ENCODE measurements at regions not wholly inside any gene's neighbourhood (a gene's known extent, or its start where the extent isn't known, plus 50 kb on each side); places are given as distances from the start of the nearest gene placed in this dataset.

GRCh38 chr4:28449085-28449484 lies 1588.4 kb downstream of the STIM2 start:
- no peak overlapping the region for H3K27ac ChIP-seq (ENCODE audit: control insufficient read depth, insufficient read depth)
- H3K4me2 ChIP-seq (ENCODE audit: control insufficient read depth, insufficient read depth): no peak overlapping the region
- no peak overlapping the region for H3K9ac ChIP-seq (ENCODE audit: control insufficient read depth, insufficient read depth, low read length)
- in situ Hi-C loops (cut with MboI): no loop called here
- FAIRE-seq (no peak), DNase-seq (ENCODE audit: low read depth, low spot score) (no peak), ATAC-seq (no peak)
- no peaks in the 10 kb centered on the region for H3K36me3 ChIP-seq (ENCODE audit: control insufficient read depth in 2 of 2, insufficient read depth in 2 of 2, low read length in 1 of 2)
- RAD21 ChIA-PET (ENCODE audit: unreplicated experiment): no interaction called here
- WGBS (ENCODE audit: insufficient coverage, insufficient replicate concordance, low lambda C conversion rate, missing lambda C conversion rate): 4% methylated on average over 3 of the region's 3 CpGs
- H4K20me1 ChIP-seq (ENCODE audit: control insufficient read depth, insufficient read depth): no peaks in the 10 kb centered on the region
- SMC1A ChIA-PET (ENCODE audit: uncharacterized antibody, unreplicated experiment): interaction anchor here (0.8 to 1.2 kb wide), 3 partner anchors 12 to 14 kb away, joined by 3 to 4 read pairs (median 3); no protein-coding TSS in a partner anchor
- intact Hi-C loops (cut with micrococcal nuclease; ENCODE audit: unreplicated experiment): no loop called here
- no peaks in the 10 kb centered on the region for H3K79me2 ChIP-seq (ENCODE audit: control insufficient read depth, insufficient read depth, low read length)
- no peak overlapping the region for H2AFZ ChIP-seq (ENCODE audit: control insufficient read depth, low read depth, low read length)
- H3K27me3 ChIP-seq (replicated peaks in 1 of 2; ENCODE audit: control insufficient read depth in 2 of 2, insufficient read depth in 2 of 2, low read length in 1 of 2): no peaks in the 10 kb centered on the region
- no peaks in the 10 kb centered on the region for H3K4me1 ChIP-seq (ENCODE audit: control insufficient read depth, insufficient read depth, low read length)
- CTCF ChIA-PET: interaction anchor here (0.8 to 1.2 kb wide), 3 partner anchors 13 to 223 kb away, joined by 3 to 6 read pairs (median 3); no protein-coding TSS in a partner anchor
- POLR2A ChIA-PET: interaction anchor here (0.6 to 1.2 kb wide), 3 partner anchors 15 to 64 kb away, joined by 3 to 4 read pairs (median 4); no protein-coding TSS in a partner anchor
- TF ChIP-seq NRF1 (conservative IDR thresholded peaks at IDR 0.05; ENCODE audit: low read depth, low read length) (no peak), TARDBP (IDR thresholded peaks at IDR 0.05; ENCODE audit: borderline replicate concordance) (no peak), PML (IDR thresholded peaks at IDR 0.05; ENCODE audit: low read length) (no peak), CREB1 (IDR thresholded peaks at IDR 0.05; ENCODE audit: low read depth) (no peak)
- BruUV-seq (replicated peaks): no TSS peak
- H3K4me3 ChIP-seq: no peak overlapping the region
- H3K9me3 ChIP-seq (replicated peaks; ENCODE audit: control insufficient read depth, insufficient read depth, low read length): no peaks in the 10 kb centered on the region

- 3% methylated on average over 2 of the region's 2 CpGs for WGBS (ENCODE audit: insufficient coverage, insufficient replicate concordance, low lambda C conversion rate, missing lambda C conversion rate)
- ATAC-seq (no peak), FAIRE-seq (no peak), DNase-seq (ENCODE audit: low read depth, low spot score) (no peak)
- H3K27me3 ChIP-seq (replicated peaks in 1 of 2; ENCODE audit: control insufficient read depth in 2 of 2, insufficient read depth in 2 of 2, low read length in 1 of 2): no peaks in the 10 kb centered on the region
- BruUV-seq (replicated peaks): no TSS peak
- POLR2A ChIA-PET: interaction anchor here (1.3 kb wide), 1 partner anchor 13 kb away, joined by 3 read pairs; no protein-coding TSS in a partner anchor
- RAD21 ChIA-PET (ENCODE audit: unreplicated experiment): interaction anchor here (0.6 kb wide), 1 partner anchor 65 kb away, joined by 3 read pairs; no protein-coding TSS in a partner anchor
- TF ChIP-seq ATF7 (IDR thresholded peaks at IDR 0.05; ENCODE audit: low read depth) (no peak), STAT1 (conservative IDR thresholded peaks at IDR 0.05) (no peak), CBX3 (IDR thresholded peaks at IDR 0.05; ENCODE audit: borderline replicate concordance, low read depth) (no peak), RB1 (IDR thresholded peaks at IDR 0.05; ENCODE audit: borderline replicate concordance) (no peak), ZNF384 (IDR thresholded peaks at IDR 0.05; ENCODE audit: borderline replicate concordance, low read depth, low read length) (no peak), DPF2 (IDR thresholded peaks at IDR 0.05) (no peak), HDAC6 (IDR thresholded peaks at IDR 0.05; ENCODE audit: unreplicated experiment) (no peak), ZBTB11 (CRISPR knock-in tag; IDR thresholded peaks at IDR 0.05) (no peak), SMAD5 (IDR thresholded peaks at IDR 0.05; ENCODE audit: low read depth) (no peak), TBL1XR1 (IDR thresholded peaks at IDR 0.05; ENCODE audit: low read depth, low read length) (no peak), SUZ12 (IDR thresholded peaks at IDR 0.05; ENCODE audit: unreplicated experiment) (no peak), CREM (IDR thresholded peaks at IDR 0.05; ENCODE audit: low read depth) (no peak), EP300 (IDR thresholded peaks at IDR 0.05; ENCODE audit: borderline replicate concordance in 1 of 2, control insufficient read depth in 1 of 2, low read depth in 2 of 2, low read length in 2 of 2) (no peak)
- H2AFZ ChIP-seq (ENCODE audit: control insufficient read depth, low read depth, low read length): no peak overlapping the region
- H3K4me1 ChIP-seq (ENCODE audit: control insufficient read depth, insufficient read depth, low read length): no peaks in the 10 kb centered on the region
- in situ Hi-C loops (cut with MboI): no loop called here
- H3K27ac ChIP-seq (ENCODE audit: control insufficient read depth, insufficient read depth): no peak overlapping the region
- SMC1A ChIA-PET (ENCODE audit: uncharacterized antibody, unreplicated experiment): interaction anchor here (0.8 to 2.1 kb wide), 3 partner anchors 67 to 225 kb away, joined by 4 to 10 read pairs (median 5); no protein-coding TSS in a partner anchor
- H3K4me3 ChIP-seq: no peak overlapping the region
- no peaks in the 10 kb centered on the region for H3K9me3 ChIP-seq (replicated peaks; ENCODE audit: control insufficient read depth, insufficient read depth, low read length)
- H3K9ac ChIP-seq (ENCODE audit: control insufficient read depth, insufficient read depth, low read length): no peak overlapping the region
- H3K4me2 ChIP-seq (ENCODE audit: control insufficient read depth, insufficient read depth): no peak overlapping the region
- H3K79me2 ChIP-seq (ENCODE audit: control insufficient read depth, insufficient read depth, low read length): no peaks in the 10 kb centered on the region
- CTCF ChIA-PET: interaction anchor here (1.2 to 1.6 kb wide), 2 partner anchors 16 to 17 kb away, joined by 3 to 5 read pairs; no protein-coding TSS in a partner anchor
- no peaks in the 10 kb centered on the region for H4K20me1 ChIP-seq (ENCODE audit: control insufficient read depth, insufficient read depth)
- intact Hi-C loops (cut with micrococcal nuclease; ENCODE audit: unreplicated experiment): no loop called here
- no peaks in the 10 kb centered on the region for H3K36me3 ChIP-seq (ENCODE audit: control insufficient read depth in 2 of 2, insufficient read depth in 2 of 2, low read length in 1 of 2)
Observed at GRCh38 chr4:28451346-28451745, 1590.7 kb downstream of the STIM2 start.

Measured in GM12878 (cell line).